ENCODE measurements at regions not wholly inside any gene's neighbourhood (a gene's known extent, or its start where the extent isn't known, plus 50 kb on each side); places are given as distances from the start of the nearest gene placed in this dataset.

DNA sequence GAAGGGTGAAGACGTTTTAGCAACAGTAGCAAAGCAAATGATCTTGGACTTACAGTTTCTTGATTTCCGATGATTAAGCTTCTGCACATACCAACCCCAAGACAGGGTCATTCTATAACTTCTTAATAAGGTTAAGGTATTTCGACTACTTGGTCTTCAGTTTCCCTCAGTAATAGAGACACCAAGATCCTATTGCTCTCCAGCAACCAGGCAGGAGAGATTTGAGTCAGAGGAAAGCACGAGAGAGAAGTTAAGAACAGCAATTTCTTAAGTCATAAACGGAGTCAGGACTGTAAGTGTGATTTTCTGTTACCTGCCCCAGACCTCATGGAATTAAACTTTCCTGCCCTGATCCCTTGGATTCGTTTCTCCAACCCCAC, 215.6 kb downstream of the TTC8 start:
- H3K9ac ChIP-seq (replicated peaks in 1 of 4; ENCODE audit: extremely low read depth in 1 of 4, low read depth in 3 of 4, low read length in 3 of 4), result no peak overlapping the region
- H2BK15ac ChIP-seq (ENCODE audit: low read length), result no peak overlapping the region
- 56% methylated on average over 6 of the region's 6 CpGs; no CpG with 5 or more reads in 1 of the 2 experiments for WGBS, 2 experiments (ENCODE audit: extremely low coverage in 1 of 2, insufficient coverage in 1 of 2, insufficient read length in 1 of 2, insufficient replicate concordance in 2 of 2, low coverage in 1 of 2, low lambda C conversion rate in 2 of 2, missing lambda C conversion rate in 1 of 2)
- 0 out of 2 replicates have a peak overlapping the region, but pooled peaks have one; percentile 37 for H2BK20ac ChIP-seq (ENCODE audit: low read length)
- no peaks in the 10 kb centered on the region for H3K79me1 ChIP-seq (ENCODE audit: low read depth, low read length)
- no peak overlapping the region for H3K18ac ChIP-seq (ENCODE audit: extremely low read depth, low read length)
- DNase-seq (ENCODE audit: low read depth in 1 of 2, low spot score in 2 of 2) (no peak), FAIRE-seq (no peak)
- H3K23ac ChIP-seq (ENCODE audit: insufficient read length), result no peak overlapping the region
- no peak overlapping the region for H4K5ac ChIP-seq (ENCODE audit: insufficient read length, low read depth, low read length)
- H3K4me1 ChIP-seq (replicated peaks in 1 of 4; ENCODE audit: control insufficient read depth in 3 of 4, insufficient read depth in 4 of 4, low read length in 3 of 4), result peaks cover 0 to 10% (median 7%) of the 10 kb centered on the region in 4 experiments; a peak in 6 of 7 replicates
- H4K8ac ChIP-seq (ENCODE audit: extremely low read depth, insufficient read depth, low read length), result no peak overlapping the region
- no peak overlapping the region for H2BK120ac ChIP-seq (replicated peaks; ENCODE audit: low read depth, low read length)
- no peak overlapping the region for H3K4me3 ChIP-seq (ENCODE audit: extremely low read depth in 1 of 4, insufficient read depth in 2 of 4, low read depth in 3 of 4, low read length in 4 of 4)
- no peak overlapping the region for H2AK5ac ChIP-seq (ENCODE audit: low read depth, low read length)
- H3K23me2 ChIP-seq (ENCODE audit: low read depth, low read length), result peaks cover 2% of the 10 kb centered on the region; the same call in 1 of the 2 replicates
- no peak overlapping the region for H3K27ac ChIP-seq (ENCODE audit: low read depth, low read length)
- ChIA-PET CTCF (ENCODE audit: partially characterized antibody) (interaction anchor here (0.8 to 2.9 kb wide), 18 partner anchors 13 to 874 kb away, joined by 3 to 21 read pairs (median 4); no protein-coding TSS in a partner anchor), POLR2A (ENCODE audit: partially characterized antibody) (no interaction called here)
- peak overlapping the region in 1 of 2 experiments; percentile 14; a peak in 1 of 4 replicates for H3K4me2 ChIP-seq (ENCODE audit: insufficient read depth in 1 of 2, low read depth in 2 of 2, low read length in 2 of 2)
- no peak for TF ChIP-seq HDAC2 (IDR thresholded peaks at IDR 0.05; ENCODE audit: borderline replicate concordance in 1 of 2, low read depth in 2 of 2, low read length in 2 of 2)
- no peak for TF ChIP-seq E2F6 (IDR thresholded peaks at IDR 0.05)
- no peak for TF ChIP-seq SAP30 (IDR thresholded peaks at IDR 0.05; ENCODE audit: insufficient read depth, insufficient replicate concordance, low read length)
- no peak for TF ChIP-seq BACH1 (IDR thresholded peaks at IDR 0.05; ENCODE audit: low read length)
- TF ChIP-seq TCF12 (IDR thresholded peaks at IDR 0.05; ENCODE audit: low read depth, low read length), result no peak
- no peak for TF ChIP-seq BRCA1 (IDR thresholded peaks at IDR 0.05; ENCODE audit: low read depth, low read length)
- H4K91ac ChIP-seq (replicated peaks; ENCODE audit: insufficient read length, low read length), result no peak overlapping the region
- H4K20me1 ChIP-seq (replicated peaks in 1 of 2; ENCODE audit: control insufficient read depth in 1 of 2, insufficient read depth in 2 of 2, low read length in 2 of 2), result no peaks in the 10 kb centered on the region
- H2BK5ac ChIP-seq (ENCODE audit: low read depth, low read length), result no peak overlapping the region
- H3K36me3 ChIP-seq (ENCODE audit: control insufficient read depth in 2 of 4, insufficient read depth in 4 of 4, low read length in 3 of 4), result no peaks in the 10 kb centered on the region
- no peak overlapping the region for H3K56ac ChIP-seq (replicated peaks; ENCODE audit: insufficient read length, low read depth, low read length)
- H3K9me3 ChIP-seq (ENCODE audit: insufficient read depth in 2 of 2, low read depth in 1 of 2, low read length in 1 of 2), result peaks cover 0 to 6% of the 10 kb centered on the region in 2 experiments; a peak in 1 of 4 replicates
- H2AFZ ChIP-seq (ENCODE audit: low read length), result peak overlapping the region; percentile 72; the same call in 1 of the 2 replicates
- H3K4ac ChIP-seq (replicated peaks; ENCODE audit: insufficient read length, low read depth, low read length), result no peak overlapping the region
- H2BK12ac ChIP-seq (ENCODE audit: low read depth, low read length), result no peak overlapping the region
- no peaks in the 10 kb centered on the region; a peak in 1 of 4 replicates for H3K79me2 ChIP-seq (ENCODE audit: control insufficient read depth in 1 of 2, insufficient read depth in 2 of 2, low read length in 2 of 2)
- H3K27me3 ChIP-seq (replicated peaks in 1 of 4; ENCODE audit: control insufficient read depth in 3 of 4, extremely low read depth in 1 of 4, insufficient read depth in 3 of 4, low read length in 3 of 4), result no peaks in the 10 kb centered on the region; a peak in 1 of 7 replicates
- H3K14ac ChIP-seq (ENCODE audit: insufficient read length), result no peak overlapping the region

Data from H1 (cell line).